K562 (cell line): ENCODE measurements at regions not wholly inside any gene's neighbourhood (a gene's known extent, or its start where the extent isn't known, plus 50 kb on each side); places are given as distances from the start of the nearest gene placed in this dataset.

Experiments
- ATAC-seq: fragments of 200-7000 bp; cut with Tn5 transposase; 3 replicates; pipeline ENCODE4 v1.9.1; 2020; ENCODE audit warnings: moderate library complexity
- BruUV-seq: library from RNA; stranded (reverse); fragments of 400-500 nt; replicated peaks from 2 replicates; lab custom pipeline; 2021; lab: Mats Ljungman, UMichigan
- CTCF ChIA-PET: fragments of 300-600 bp; formaldehyde crosslinking; extraction: SDS; loops from one replicate; lab custom pipeline; 2021; ENCODE audit warnings: low intra/inter-chr PET ratio; lab: Yijun Ruan, JAX
- POLR2A ChIA-PET: fragments of 300-600, 350-650 bp; sonication (Branson Sonifier 250); formaldehyde crosslinking; extraction: SDS; loops from one replicate; lab custom pipeline; 2021; ENCODE audit warnings: antibody characterized with exemption, inconsistent platforms; lab: Yijun Ruan, JAX
- DNase-seq, 4 experiments: peaks; one replicate each; pipeline versions ENCODE4 v3.0.0 to v3.0.0-alpha.2; 2011 to 2018; ENCODE audit warnings: low spot score in 3 of 4, mixed read lengths in 3 of 4; ENCODE audit errors: extremely low read depth in 1 of 4
- FAIRE-seq: peaks from 2 replicates; lab custom pipeline; 2011; peaks lifted over from hg19 to GRCh38; lab: Jason Lieb, UNC
- H2AFZ ChIP-seq: 2 replicates; pipeline ENCODE4 v1.6.0; 2011; ENCODE audit warnings: low read depth, low read length, control low read depth, inconsistent platforms
- H3K27ac ChIP-seq: fragments of 200-600 bp; 3 replicates; pipeline ENCODE4 v1.8.0; 2011; ENCODE audit warnings: low read depth, mild to moderate bottlenecking, control low read depth, inconsistent platforms, low read length, moderate library complexity, mixed read lengths; ENCODE audit errors: extremely low read depth
- H3K27me3 ChIP-seq, 2 experiments: fragments of 300-600 bp in 1 of 2; 2 replicates in 1 of 2; 3 replicates in 1 of 2; pipeline versions ENCODE4 v1.6.0 to v1.8.0; 2011; ENCODE audit warnings: inconsistent platforms in 2 of 2, low read length in 2 of 2, mild to moderate bottlenecking in 1 of 2, mixed read lengths in 1 of 2, moderate library complexity in 1 of 2; ENCODE audit not compliant: control insufficient read depth in 2 of 2, insufficient read depth in 2 of 2
- H3K36me3 ChIP-seq: fragments of 300-600 bp; 3 replicates; pipeline ENCODE4 v1.8.0; 2011; ENCODE audit warnings: mild to moderate bottlenecking, low read length, inconsistent platforms; ENCODE audit not compliant: control insufficient read depth, insufficient read depth
- H3K4me1 ChIP-seq, 2 experiments: fragments of 200-600 bp in 1 of 2; replicated peaks in 1 of 2; 2 replicates in 1 of 2; 3 replicates in 1 of 2; pipeline versions ENCODE4 v1.5.1 to v1.8.0; 2011; ENCODE audit warnings: inconsistent platforms in 2 of 2, low read length in 2 of 2, mild to moderate bottlenecking in 1 of 2, mixed read lengths in 1 of 2, moderate library complexity in 1 of 2; ENCODE audit not compliant: control insufficient read depth in 2 of 2, insufficient read depth in 2 of 2
- H3K4me2 ChIP-seq: 2 replicates; pipeline ENCODE4 v1.6.1; 2011; ENCODE audit warnings: low read length, control low read depth, inconsistent platforms, mixed read lengths; ENCODE audit not compliant: insufficient read depth
- H3K4me3 ChIP-seq: fragments of 200-600 bp; sonication (generic), shearing (Covaris generic); 2 replicates; pipeline ENCODE4 v1.5.1; 2016; ENCODE audit warnings: control low read depth, inconsistent platforms
- H3K79me2 ChIP-seq: fragments of 200-600 bp; 3 replicates; pipeline ENCODE4 v1.8.0; 2011; ENCODE audit warnings: low read length, inconsistent platforms; ENCODE audit not compliant: control insufficient read depth, insufficient read depth
- H3K9ac ChIP-seq, 2 experiments: 2 replicates each; pipeline versions ENCODE4 v1.6.0 to v1.6.1; 2011; ENCODE audit warnings: low read depth in 2 of 2, low read length in 2 of 2, control low read depth in 1 of 2, inconsistent platforms in 1 of 2, mild to moderate bottlenecking in 1 of 2, mixed read lengths in 1 of 2; ENCODE audit not compliant: insufficient read depth in 1 of 2
- H3K9me1 ChIP-seq: one replicate; pipeline ENCODE4 v1.6.0; 2011; ENCODE audit warnings: inconsistent platforms, mild to moderate bottlenecking, low read length, moderate library complexity; ENCODE audit not compliant: control insufficient read depth, insufficient read depth
- H3K9me3 ChIP-seq: replicated peaks from 2 replicates; pipeline ENCODE4 v1.5.1; 2011; ENCODE audit warnings: low read depth, low read length, inconsistent platforms; ENCODE audit not compliant: control insufficient read depth, insufficient read depth
- H4K20me1 ChIP-seq: replicated peaks from 2 replicates; pipeline ENCODE4 v1.6.1; 2011; ENCODE audit warnings: low read length, inconsistent platforms, mixed read lengths; ENCODE audit not compliant: control insufficient read depth, insufficient read depth
- ATF2 ChIP-seq: sonication (generic); formaldehyde crosslinking; IDR thresholded peaks from 2 replicates; pipeline ENCODE4 v1.8.1; 2022; ENCODE audit warnings: missing genetic modification reagents
- CBFA2T2 ChIP-seq: fragments of 450-650 bp; conservative IDR thresholded peaks from 2 replicates; pipeline ENCODE4 v1.6.1; 2017; ENCODE audit warnings: mild to moderate bottlenecking
- DIDO1 ChIP-seq: fragments of 450-650 bp; IDR thresholded peaks from 2 replicates; pipeline ENCODE4 v1.6.1; 2016; ENCODE audit warnings: low read depth, missing biosample characterization, missing genetic modification characterization
- ETS2 ChIP-seq: IDR thresholded peaks from 2 replicates; pipeline ENCODE4 v1.6.1; 2016; ENCODE audit warnings: borderline replicate concordance, missing genetic modification characterization, mild to moderate bottlenecking, moderate library complexity, missing compliant biosample characterization; ENCODE audit not compliant: poor library complexity, severe bottlenecking
- HDAC1 ChIP-seq, 2 experiments: fragments of 450-650 bp; IDR thresholded peaks; 2 replicates each; pipeline ENCODE4 v1.6.1; 2016 to 2017; ENCODE audit warnings: inconsistent platforms in 1 of 2, mild to moderate bottlenecking in 1 of 2, moderate library complexity in 1 of 2
- HDAC2 ChIP-seq: fragments of 450-650 bp; IDR thresholded peaks from 2 replicates; pipeline ENCODE4 v1.6.1; 2016; ENCODE audit warnings: mild to moderate bottlenecking
- HNRNPK ChIP-seq: fragments of 200-400 bp; formaldehyde crosslinking; IDR thresholded peaks from one replicate; pipeline ENCODE4 v1.6.1; 2018; ENCODE audit warnings: mild to moderate bottlenecking, low read depth, low read length; ENCODE audit not compliant: poor library complexity, severe bottlenecking
- MYNN ChIP-seq, 2 experiments: sonication (generic); formaldehyde crosslinking in 1 of 2; IDR thresholded peaks; 2 replicates each; pipeline versions ENCODE4 v1.5.0 to v1.6.1; 2016 to 2020; ENCODE audit warnings: antibody characterized with exemption in 1 of 2, missing genetic modification reagents in 1 of 2
- NFE2 ChIP-seq: IDR thresholded peaks from 2 replicates; pipeline ENCODE4 v1.6.1; 2014; ENCODE audit warnings: antibody characterized with exemption, low read depth
- NUFIP1 ChIP-seq: fragments of 450-650 bp; IDR thresholded peaks from 2 replicates; pipeline ENCODE4 v1.6.1; 2018; ENCODE audit not compliant: partially characterized antibody
- POLR2H ChIP-seq: IDR thresholded peaks from 2 replicates; pipeline ENCODE4 v1.6.1; 2016; ENCODE audit warnings: missing genetic modification characterization, low read depth, mild to moderate bottlenecking, control low read depth, missing compliant biosample characterization, moderate library complexity
- SIX5 ChIP-seq, 2 experiments: IDR thresholded peaks; 2 replicates each; pipeline ENCODE4 v1.6.1; 2011; ENCODE audit warnings: low read length in 2 of 2, borderline replicate concordance in 1 of 2, low read depth in 1 of 2, mild to moderate bottlenecking in 1 of 2, moderate library complexity in 1 of 2; ENCODE audit not compliant: insufficient read depth in 1 of 2
- SMARCA4 ChIP-seq: fragments of 450-650 bp; IDR thresholded peaks from 2 replicates; pipeline ENCODE4 v1.6.1; 2016
- SNRNP70 ChIP-seq: fragments of 200-400 bp; formaldehyde crosslinking; optimal IDR thresholded peaks from 2 replicates; pipeline ENCODE3; 2017; ENCODE audit warnings: low read depth, low read length
- TAF9B ChIP-seq: fragments of 450-650 bp; IDR thresholded peaks from 2 replicates; pipeline ENCODE4 v1.6.1; 2018; ENCODE audit warnings: mild to moderate bottlenecking; ENCODE audit not compliant: partially characterized antibody
- ZKSCAN3 ChIP-seq: fragments of 250-450 bp; sonication (Bioruptor Pico); IDR thresholded peaks from 2 replicates; pipeline ENCODE4 v1.4.0; 2020
- ZNF589 ChIP-seq: fragments of 200-800 bp; sonication (Bioruptor generic); IDR thresholded peaks from 2 replicates; pipeline ENCODE4 v1.6.1; 2016; ENCODE audit warnings: low read depth, missing genetic modification characterization, missing compliant biosample characterization
- WGBS: fragments of 100-300 bp; shearing (Covaris generic); methylation state at CpG from one replicate; pipeline ENCODE4 v1.1.6; 2016; ENCODE audit warnings: low coverage, mixed read lengths; ENCODE audit not compliant: insufficient coverage; ENCODE audit errors: missing lambda C conversion rate; 5-methylcytosine and 5-hydroxymethylcytosine counted together
- in situ Hi-C: fragments of 300-500 bp; cut with MboI; formaldehyde crosslinking; loops from 4 replicates; pipeline ENCODE4 v1.15.0; 2018; ENCODE audit warnings: inconsistent platforms, mixed read lengths
- intact Hi-C: fragments of 100-400 bp; cut with micrococcal nuclease; formaldehyde crosslinking; loops from 2 replicates; pipeline ENCODE4 v1.14.2; 2022
- TF ChIP-seq, protein P1 (sequence below): fragments of 250-450 bp; sonication (Bioruptor Pico); IDR thresholded peaks from 2 replicates; pipeline ENCODE4 v1.5.0; 2021; ENCODE audit warnings: mild to moderate bottlenecking, moderate library complexity

DNA sequence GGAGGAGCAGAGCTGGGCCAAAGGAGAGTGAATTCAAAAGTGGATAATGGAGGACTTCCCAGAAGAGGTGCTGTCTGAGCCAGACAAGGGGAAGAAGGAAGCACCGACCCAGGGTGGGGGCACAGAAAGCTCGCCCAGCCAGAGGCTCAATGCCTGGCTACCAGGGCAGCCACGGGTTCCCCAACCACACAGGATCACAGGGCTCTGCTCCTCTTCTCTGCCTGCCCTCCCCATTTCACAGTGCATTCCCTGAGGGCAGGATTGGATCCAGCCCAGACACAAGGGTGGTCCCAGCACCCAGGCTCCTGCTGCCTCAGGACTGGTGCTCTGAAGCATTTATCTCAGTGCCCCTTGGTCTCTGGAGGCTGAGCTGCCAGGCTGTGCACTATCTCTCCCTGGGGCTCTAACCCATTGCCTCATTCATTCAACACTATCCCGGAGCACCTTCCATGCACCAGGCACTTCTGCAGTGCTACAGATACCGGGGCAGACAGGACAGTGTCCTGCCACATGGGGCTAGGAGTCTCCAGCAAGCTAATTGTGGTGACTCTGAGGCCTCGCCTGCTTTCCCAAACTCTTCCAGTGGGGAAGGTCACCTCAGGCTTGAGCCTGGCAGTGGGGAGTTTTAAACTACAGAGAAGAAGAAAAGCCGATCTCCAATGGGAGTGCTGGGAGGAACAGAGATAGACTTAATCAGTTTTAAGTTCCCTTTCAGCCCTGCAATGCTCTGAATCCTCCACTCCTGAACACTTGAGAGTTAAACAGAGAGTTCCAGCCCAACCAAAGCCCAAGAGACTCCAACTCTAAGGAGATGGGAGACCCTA, 201.8 kb upstream of the ZMIZ1 start:
- Histone ChIP-seq H3K27ac (no peak overlapping the region), H3K4me3 (no peak overlapping the region), H3K9me3 (no peaks in the 10 kb centered on the region), H3K9me1 (no peaks in the 10 kb centered on the region), H3K79me2 (no peaks in the 10 kb centered on the region), H3K9ac (no peak overlapping the region), H3K36me3 (no peaks in the 10 kb centered on the region), H3K4me1 (no peaks in the 10 kb centered on the region), H2AFZ (no peak overlapping the region)
- no peak for FAIRE-seq
- peak; percentile 42; the same call in 2 of the 3 replicates for ATAC-seq
- CTCF ChIA-PET, result no interaction called here
- DNase-seq, result no peak
- in situ Hi-C loops, result no loop called here
- no TSS peak for BruUV-seq
- POLR2A ChIA-PET, result interaction anchor here (1.3 kb wide), 1 partner anchor 42 kb away, joined by 3 read pairs; no protein-coding TSS in a partner anchor
- intact Hi-C loops, result no loop called here
- TF ChIP-seq ETS2 (tag) (no peak), HDAC1 (IDR thresholded peaks at IDR 0.05) (no peak), ATF2 (CRISPR knock-in tag) (no peak), SMARCA4 (no peak), SNRNP70 (no peak), NUFIP1 (no peak), DIDO1 (tag) (no peak), MYNN (IDR thresholded peaks at IDR 0.05) (no peak), MYNN (CRISPR knock-in tag; IDR thresholded peaks at IDR 0.05) (no peak), CBFA2T2 (no peak), ZKSCAN3 (CRISPR knock-in tag) (no peak), NFE2 (no peak), POLR2H (no peak), HDAC2 (no peak), SIX5 (IDR thresholded peaks at IDR 0.05; ENCODE audit: borderline replicate concordance in 1 of 2, insufficient read depth in 1 of 2, low read depth in 1 of 2, low read length in 2 of 2) (no peak), TAF9B (no peak), HNRNPK (no peak), ZNF589 (no peak)
- TF ChIP-seq, protein P1, sequence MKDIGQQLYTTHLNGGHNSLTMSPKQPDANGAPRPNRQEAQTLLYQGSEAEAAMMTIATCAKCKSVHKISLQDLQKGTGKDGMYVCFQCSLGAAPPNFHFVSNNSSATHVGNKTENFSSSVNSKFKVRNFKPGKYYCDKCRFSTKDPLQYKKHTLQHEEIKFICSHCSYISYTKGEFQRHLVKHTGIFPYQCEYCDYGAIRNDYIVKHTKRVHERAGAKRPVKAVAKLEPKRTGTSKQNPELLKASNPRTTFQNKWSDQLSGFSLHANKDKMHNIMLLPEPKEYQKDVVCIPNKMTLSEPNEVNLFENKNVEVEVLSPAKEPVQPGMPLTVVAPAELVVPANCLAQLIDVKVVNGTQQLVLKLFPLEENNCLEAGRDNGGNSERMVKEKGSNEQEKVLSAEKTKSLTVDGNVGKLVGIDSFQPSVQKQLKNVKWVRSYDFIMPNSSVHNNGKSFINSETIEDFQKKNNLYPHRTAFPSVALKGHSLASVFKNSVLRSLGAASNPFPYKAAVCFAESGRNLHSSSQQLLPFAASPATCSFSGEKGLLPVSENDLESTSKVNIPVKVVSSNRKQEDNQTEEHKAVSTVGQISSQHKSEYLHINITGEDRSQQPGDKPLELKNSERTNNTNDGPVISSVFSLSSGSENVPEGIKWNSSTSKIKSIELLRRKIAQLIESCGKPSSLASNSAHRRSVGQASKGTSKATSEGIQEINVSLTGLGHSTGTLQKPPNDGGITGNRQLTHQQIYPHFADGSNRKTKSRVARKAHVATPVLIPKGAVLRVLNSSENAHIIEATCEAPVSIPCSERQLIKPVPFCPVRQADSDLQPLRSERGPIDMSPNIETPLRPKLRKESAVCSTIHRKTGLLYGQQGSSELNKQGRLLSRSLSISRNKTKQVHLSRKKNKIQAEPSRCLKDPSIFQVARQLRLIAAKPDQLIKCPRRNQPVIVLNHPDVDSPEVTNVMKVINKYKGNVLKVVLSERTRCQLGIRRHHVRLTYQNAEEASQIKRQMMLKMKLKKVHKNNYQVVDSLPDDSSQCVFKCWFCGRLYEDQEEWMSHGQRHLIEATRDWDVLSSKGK (CRISPR knock-in tag), result no peak
- TF ChIP-seq, all 486 proteins: peak for 0
- Histone ChIP-seq H3K27me3 (peaks cover 19 to 51% of the 10 kb centered on the region in 2 experiments), H3K4me2 (no peak overlapping the region), H4K20me1 (peaks cover 5% of the 10 kb centered on the region; the same call in 1 of the 2 replicates)
- WGBS, result 1% methylated on average over 6 of the region's 7 CpGs
